Trophoblast cell (in vitro differentiated cells and primary cell): ENCODE measurements at regions not wholly inside any gene's neighbourhood (a gene's known extent, or its start where the extent isn't known, plus 50 kb on each side); places are given as distances from the start of the nearest gene placed in this dataset.

Experiments used
- DNase-seq, 2 donors: peaks; one replicate each; pipeline ENCODE4 v3.0.0-alpha.2; 2016
- H2AFZ ChIP-seq: 2 replicates; pipeline ENCODE4 v1.6.1; 2013; ENCODE audit warnings: low read length, moderate library complexity, mild to moderate bottlenecking; ENCODE audit not compliant: insufficient read depth, poor library complexity
- H2AK5ac ChIP-seq: 2 replicates; pipeline ENCODE4 v1.6.1; 2013; ENCODE audit warnings: mild to moderate bottlenecking, low read length
- H2BK120ac ChIP-seq: 2 replicates; pipeline ENCODE4 v1.6.1; 2013; ENCODE audit warnings: low read length, mild to moderate bottlenecking, moderate library complexity; ENCODE audit not compliant: insufficient read depth, poor library complexity
- H2BK12ac ChIP-seq: 2 replicates; pipeline ENCODE4 v1.6.1; 2013; ENCODE audit warnings: mild to moderate bottlenecking, low read length, moderate library complexity
- H2BK5ac ChIP-seq: 2 replicates; pipeline ENCODE4 v1.6.1; 2013; ENCODE audit warnings: low read length, low read depth, moderate library complexity, mild to moderate bottlenecking; ENCODE audit not compliant: poor library complexity
- H3K14ac ChIP-seq: 2 replicates; pipeline ENCODE4 v1.6.1; 2013; ENCODE audit warnings: mild to moderate bottlenecking, low read length
- H3K18ac ChIP-seq: 2 replicates; pipeline ENCODE4 v1.6.1; 2013; ENCODE audit warnings: mild to moderate bottlenecking, low read length
- H3K23ac ChIP-seq: 2 replicates; pipeline ENCODE4 v1.6.1; 2013; ENCODE audit warnings: low read length
- H3K27ac ChIP-seq: 2 replicates; pipeline ENCODE4 v1.5.1; 2013; ENCODE audit warnings: low read depth, mild to moderate bottlenecking, inconsistent platforms, low read length, moderate library complexity
- H3K27me3 ChIP-seq: 2 replicates; pipeline ENCODE4 v1.6.1; 2013; ENCODE audit warnings: inconsistent platforms, mild to moderate bottlenecking, low read length, moderate library complexity; ENCODE audit not compliant: insufficient read depth
- H3K36me3 ChIP-seq, 2 experiments: 1 replicate in 1 of 2; 2 replicates in 1 of 2; pipeline ENCODE4 v1.6.1; 2013; ENCODE audit warnings: low read length in 2 of 2, mild to moderate bottlenecking in 2 of 2, moderate library complexity in 1 of 2; ENCODE audit not compliant: insufficient read depth in 2 of 2, control insufficient read depth in 1 of 2
- H3K4ac ChIP-seq: 2 replicates; pipeline ENCODE4 v1.6.1; 2013; ENCODE audit warnings: low read depth, mild to moderate bottlenecking, low read length, moderate library complexity
- H3K4me1 ChIP-seq, 2 experiments: 1 replicate in 1 of 2; 2 replicates in 1 of 2; pipeline ENCODE4 v1.6.1; 2013; ENCODE audit warnings: low read length in 2 of 2, mild to moderate bottlenecking in 2 of 2, moderate library complexity in 1 of 2; ENCODE audit not compliant: insufficient read depth in 2 of 2, control insufficient read depth in 1 of 2
- H3K4me2 ChIP-seq: 2 replicates; pipeline ENCODE4 v1.6.1; 2013; ENCODE audit warnings: inconsistent platforms, mild to moderate bottlenecking, low read length, moderate library complexity
- H3K4me3 ChIP-seq: 2 replicates; pipeline ENCODE4 v1.5.1; 2013; ENCODE audit warnings: mild to moderate bottlenecking, low read depth, low read length, inconsistent platforms
- H3K79me1 ChIP-seq: one replicate; pipeline ENCODE4 v1.6.1; 2013; ENCODE audit warnings: low read length
- H3K79me2 ChIP-seq: 2 replicates; pipeline ENCODE4 v1.6.1; 2013; ENCODE audit warnings: low read length, mild to moderate bottlenecking; ENCODE audit not compliant: control insufficient read depth, insufficient read depth, poor library complexity
- H3K9ac ChIP-seq: 2 replicates; pipeline ENCODE4 v1.6.1; 2013; ENCODE audit warnings: mild to moderate bottlenecking, low read length
- H3K9me3 ChIP-seq: 2 replicates; pipeline ENCODE4 v1.6.1; 2013; ENCODE audit warnings: low read depth, mild to moderate bottlenecking, control low read depth, inconsistent platforms, low read length; ENCODE audit not compliant: insufficient read depth
- H4K12ac ChIP-seq: 2 replicates; pipeline ENCODE4 v1.6.1; 2013; ENCODE audit warnings: low read depth, mild to moderate bottlenecking, low read length, moderate library complexity
- H4K8ac ChIP-seq: 2 replicates; pipeline ENCODE4 v1.6.1; 2013; ENCODE audit warnings: low read depth, mild to moderate bottlenecking, low read length, moderate library complexity
- H4K91ac ChIP-seq: one replicate; pipeline ENCODE4 v1.6.1; 2013; ENCODE audit warnings: low read depth, mild to moderate bottlenecking, low read length, moderate library complexity
- WGBS: extraction: QIAGEN DNeasy Blood & Tissue Kit; methylation state at CpG from one replicate; pipeline ENCODE4 v1.1.7; 2013; ENCODE audit warnings: missing lambda C conversion rate; ENCODE audit not compliant: insufficient read length, insufficient coverage; ENCODE audit errors: extremely low coverage; 5-methylcytosine and 5-hydroxymethylcytosine counted together

GRCh38 chrX:46340696-46341095, 204.5 kb downstream of the ZNF674 start:
- Histone ChIP-seq H3K79me2 (no peaks in the 10 kb centered on the region), H2BK12ac (no peak overlapping the region), H3K4ac (no peak overlapping the region), H4K8ac (no peak overlapping the region), H4K91ac (no peak overlapping the region), H3K18ac (no peak overlapping the region), H3K9me3 (no peaks in the 10 kb centered on the region), H3K27me3 (no peaks in the 10 kb centered on the region), H3K79me1 (no peaks in the 10 kb centered on the region), H2BK120ac (no peak overlapping the region), H3K4me1 (no peaks in the 10 kb centered on the region), H3K14ac (no peak overlapping the region), H3K27ac (no peak overlapping the region), H4K12ac (no peak overlapping the region), H3K4me3 (no peak overlapping the region), H3K9ac (no peak overlapping the region), H2AK5ac (no peak overlapping the region), H2BK5ac (no peak overlapping the region), H3K36me3 (no peaks in the 10 kb centered on the region), H3K23ac (no peak overlapping the region), H3K4me2 (no peak overlapping the region), H2AFZ (no peak overlapping the region)
- DNase-seq, result no peak

GRCh38 chrX:46333550-46333949, 211.7 kb downstream of the ZNF674 start:
- H3K14ac ChIP-seq, result no peak overlapping the region
- H4K8ac ChIP-seq, result peak overlapping the region; percentile 79
- no peak overlapping the region for H4K12ac ChIP-seq
- no peaks in the 10 kb centered on the region for H3K79me2 ChIP-seq
- H2BK120ac ChIP-seq, result peak overlapping the region; percentile 99
- peak overlapping the region; percentile 93 for H4K91ac ChIP-seq
- DNase-seq, result no peak
- peak overlapping the region; percentile 89 for H3K27ac ChIP-seq
- no peak overlapping the region for H3K23ac ChIP-seq
- H3K9me3 ChIP-seq, result no peaks in the 10 kb centered on the region
- H3K79me1 ChIP-seq, result peaks cover 16% of the 10 kb centered on the region
- no peak overlapping the region for H3K9ac ChIP-seq
- H2AK5ac ChIP-seq, result no peak overlapping the region
- no peaks in the 10 kb centered on the region for H3K27me3 ChIP-seq
- no peak overlapping the region for H3K18ac ChIP-seq
- no peak overlapping the region for H3K4me3 ChIP-seq
- peak overlapping the region; percentile 89 for H2BK12ac ChIP-seq
- no peak overlapping the region for H2AFZ ChIP-seq
- H3K4me2 ChIP-seq, result peak overlapping the region; percentile 39
- no peaks in the 10 kb centered on the region for H3K36me3 ChIP-seq
- WGBS, result no CpG with 5 or more reads among the region's 5 CpGs
- peaks cover 0 to 14% of the 10 kb centered on the region in 2 experiments for H3K4me1 ChIP-seq
- H3K4ac ChIP-seq, result no peak overlapping the region
- H2BK5ac ChIP-seq, result peak overlapping the region; percentile 96

- H3K9ac ChIP-seq, result no peak overlapping the region
- no peak overlapping the region for H2AFZ ChIP-seq
- no peak overlapping the region for H4K12ac ChIP-seq
- H3K36me3 ChIP-seq, result no peaks in the 10 kb centered on the region
- no peak overlapping the region for H3K14ac ChIP-seq
- H3K4me3 ChIP-seq, result no peak overlapping the region
- no peak overlapping the region for H3K4ac ChIP-seq
- no peak overlapping the region for H3K18ac ChIP-seq
- peaks cover 9 to 25% of the 10 kb centered on the region in 2 experiments for H3K4me1 ChIP-seq
- H2AK5ac ChIP-seq, result no peak overlapping the region
- no peak overlapping the region for H3K4me2 ChIP-seq
- no peak for DNase-seq
- peak overlapping the region; percentile 84 for H2BK12ac ChIP-seq
- H2BK5ac ChIP-seq, result no peak overlapping the region
- no peak overlapping the region for H3K23ac ChIP-seq
- no peak overlapping the region for H4K8ac ChIP-seq
- no peaks in the 10 kb centered on the region for H3K9me3 ChIP-seq
- H3K27ac ChIP-seq, result no peak overlapping the region
- H3K27me3 ChIP-seq, result no peaks in the 10 kb centered on the region
- no peak overlapping the region for H4K91ac ChIP-seq
- H2BK120ac ChIP-seq, result no peak overlapping the region
- no peaks in the 10 kb centered on the region for H3K79me2 ChIP-seq
- H3K79me1 ChIP-seq, result peaks cover 28% of the 10 kb centered on the region
Measured at GRCh38 chrX:46330981-46331380, 214.2 kb downstream of the ZNF674 start.

- H3K27me3 ChIP-seq, result no peaks in the 10 kb centered on the region
- peaks cover 9 to 25% of the 10 kb centered on the region in 2 experiments for H3K4me1 ChIP-seq
- peak overlapping the region; percentile 84 for H2BK12ac ChIP-seq
- no peak overlapping the region for H4K91ac ChIP-seq
- H3K9me3 ChIP-seq, result no peaks in the 10 kb centered on the region
- H3K23ac ChIP-seq, result no peak overlapping the region
- H2AK5ac ChIP-seq, result no peak overlapping the region
- H3K4me3 ChIP-seq, result no peak overlapping the region
- H4K8ac ChIP-seq, result no peak overlapping the region
- no peak overlapping the region for H2AFZ ChIP-seq
- H3K14ac ChIP-seq, result no peak overlapping the region
- H3K79me1 ChIP-seq, result peaks cover 28% of the 10 kb centered on the region
- no peak overlapping the region for H3K27ac ChIP-seq
- H3K18ac ChIP-seq, result no peak overlapping the region
- no peak for DNase-seq
- H2BK120ac ChIP-seq, result no peak overlapping the region
- H3K4ac ChIP-seq, result no peak overlapping the region
- H3K36me3 ChIP-seq, result no peaks in the 10 kb centered on the region
- no peaks in the 10 kb centered on the region for H3K79me2 ChIP-seq
- no peak overlapping the region for H3K9ac ChIP-seq
- no peak overlapping the region for H2BK5ac ChIP-seq
- H4K12ac ChIP-seq, result no peak overlapping the region
- H3K4me2 ChIP-seq, result no peak overlapping the region
- WGBS, result no CpG with 5 or more reads among the region's 2 CpGs
Measured at GRCh38 chrX:46330513-46330912, 214.7 kb downstream of the ZNF674 start.
